ENCODE measurements at regions not wholly inside any gene's neighbourhood (a gene's known extent, or its start where the extent isn't known, plus 50 kb on each side); places are given as distances from the start of the nearest gene placed in this dataset.
A peak's percentile ranks its signal among the peaks of the same experiment; 100 is the strongest.

DNA sequence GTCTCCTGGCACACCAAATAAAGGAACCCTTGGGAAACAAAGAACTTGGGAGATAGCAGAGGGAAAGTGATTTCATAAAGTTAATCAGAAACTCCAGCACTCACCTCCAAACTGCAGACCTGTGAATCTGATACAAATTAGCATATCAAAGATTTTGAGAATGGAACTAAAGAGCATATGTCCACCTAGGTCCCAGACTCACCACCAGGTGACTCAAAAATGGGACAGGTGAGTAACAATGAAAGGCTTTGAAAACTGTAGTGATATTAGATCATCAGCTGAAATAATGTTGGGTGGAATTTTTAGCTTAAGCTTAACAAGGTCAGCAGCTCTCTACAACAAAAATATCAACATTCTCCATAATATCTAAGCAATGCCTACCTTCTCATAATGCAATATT lies 214.8 kb downstream of the RERGL start:
- TF ChIP-seq POLR2AphosphoS5 (IDR thresholded peaks at IDR 0.05) (no peak), POLR2A (IDR thresholded peaks at IDR 0.05) (no peak)
- TF ChIP-seq, protein P1, sequence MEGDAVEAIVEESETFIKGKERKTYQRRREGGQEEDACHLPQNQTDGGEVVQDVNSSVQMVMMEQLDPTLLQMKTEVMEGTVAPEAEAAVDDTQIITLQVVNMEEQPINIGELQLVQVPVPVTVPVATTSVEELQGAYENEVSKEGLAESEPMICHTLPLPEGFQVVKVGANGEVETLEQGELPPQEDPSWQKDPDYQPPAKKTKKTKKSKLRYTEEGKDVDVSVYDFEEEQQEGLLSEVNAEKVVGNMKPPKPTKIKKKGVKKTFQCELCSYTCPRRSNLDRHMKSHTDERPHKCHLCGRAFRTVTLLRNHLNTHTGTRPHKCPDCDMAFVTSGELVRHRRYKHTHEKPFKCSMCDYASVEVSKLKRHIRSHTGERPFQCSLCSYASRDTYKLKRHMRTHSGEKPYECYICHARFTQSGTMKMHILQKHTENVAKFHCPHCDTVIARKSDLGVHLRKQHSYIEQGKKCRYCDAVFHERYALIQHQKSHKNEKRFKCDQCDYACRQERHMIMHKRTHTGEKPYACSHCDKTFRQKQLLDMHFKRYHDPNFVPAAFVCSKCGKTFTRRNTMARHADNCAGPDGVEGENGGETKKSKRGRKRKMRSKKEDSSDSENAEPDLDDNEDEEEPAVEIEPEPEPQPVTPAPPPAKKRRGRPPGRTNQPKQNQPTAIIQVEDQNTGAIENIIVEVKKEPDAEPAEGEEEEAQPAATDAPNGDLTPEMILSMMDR (IDR thresholded peaks at IDR 0.05) = peak in 1 of 4 experiments; percentile 7
